GM12892 (cell line): ENCODE measurements at regions not wholly inside any gene's neighbourhood (a gene's known extent, or its start where the extent isn't known, plus 50 kb on each side); places are given as distances from the start of the nearest gene placed in this dataset.

Experiments used
- POLR2AphosphoS5 ChIP-seq: IDR thresholded peaks from 2 replicates; pipeline ENCODE4 v1.6.1; 2011; ENCODE audit warnings: low read depth, low read length, control low read depth
- TAF1 ChIP-seq: IDR thresholded peaks from 2 replicates; pipeline ENCODE4 v1.6.1; 2011; ENCODE audit warnings: low read depth, mild to moderate bottlenecking, control low read depth, low read length, borderline replicate concordance

- TF ChIP-seq TAF1 (no peak), POLR2AphosphoS5 (no peak)
Observed at GRCh38 chr15:53133255-53133850, 343.2 kb upstream of the ONECUT1 start.
